WTC11 (cell line): ENCODE measurements at regions not wholly inside any gene's neighbourhood (a gene's known extent, or its start where the extent isn't known, plus 50 kb on each side); places are given as distances from the start of the nearest gene placed in this dataset.

Experiments
- ATAC-seq: fragments of 200-7000 bp; cut with Tn5 transposase; 2 replicates; pipeline ENCODE4 v1.10.0; 2021; ENCODE audit warnings: mild to moderate bottlenecking, moderate library complexity
- CTCF ChIA-PET: fragments of 300-600 bp; sonication (Branson Sonifier 250); formaldehyde crosslinking; loops from one replicate; lab custom pipeline; 2021; ENCODE audit warnings: antibody characterized with exemption; lab: Charles Lee
- POLR2A ChIA-PET: fragments of 350-600 bp; sonication (Branson Sonifier 250); formaldehyde crosslinking; loops from one replicate; lab custom pipeline; 2021; ENCODE audit warnings: antibody characterized with exemption; lab: Charles Lee
- DNase-seq: peaks from one replicate; pipeline ENCODE4 v3.0.0; 2021; ENCODE audit warnings: low spot score
- H3K27ac Mint-ChIP-seq: 2 replicates; pipeline ENCODE4 v1.8.0; 2021; ENCODE audit warnings: mixed read lengths
- H3K27me3 Mint-ChIP-seq: 2 replicates; pipeline ENCODE4 v1.8.0; 2021; ENCODE audit warnings: low read depth, mild to moderate bottlenecking, moderate library complexity, mixed read lengths
- H3K36me3 Mint-ChIP-seq: 2 replicates; pipeline ENCODE4 v1.8.0; 2021; ENCODE audit warnings: mixed read lengths
- H3K4me1 Mint-ChIP-seq: 2 replicates; pipeline ENCODE4 v1.8.0; 2022; ENCODE audit warnings: mixed read lengths
- H3K4me3 Mint-ChIP-seq: 2 replicates; pipeline ENCODE4 v1.8.0; 2021; ENCODE audit warnings: mild to moderate bottlenecking, moderate library complexity, mixed read lengths
- H3K9me3 Mint-ChIP-seq: 2 replicates; pipeline ENCODE4 v1.8.0; 2021; ENCODE audit warnings: mixed read lengths
- ATF1 ChIP-seq: sonication (generic); formaldehyde crosslinking; IDR thresholded peaks from 2 replicates; pipeline ENCODE4 v1.8.1; 2023; ENCODE audit warnings: mild to moderate bottlenecking, moderate library complexity, missing genetic modification reagents
- ESRRA ChIP-seq: sonication (generic); formaldehyde crosslinking; IDR thresholded peaks from 2 replicates; pipeline ENCODE4 v1.8.1; 2022; ENCODE audit warnings: mild to moderate bottlenecking, missing genetic modification reagents, borderline replicate concordance
- ETV6 ChIP-seq: sonication (generic); formaldehyde crosslinking; IDR thresholded peaks from 2 replicates; pipeline ENCODE4 v1.8.1; 2022; ENCODE audit warnings: mild to moderate bottlenecking, missing genetic modification reagents
- NFATC4 ChIP-seq: fragments of 250-450 bp; sonication (Bioruptor Pico); IDR thresholded peaks from 2 replicates; pipeline ENCODE4 v1.9.0; 2021; ENCODE audit warnings: mild to moderate bottlenecking
- NFE2L1 ChIP-seq: sonication (generic); formaldehyde crosslinking; IDR thresholded peaks from 2 replicates; pipeline ENCODE4 v1.8.1; 2023; ENCODE audit warnings: missing genetic modification reagents
- NFYB ChIP-seq: sonication (generic); formaldehyde crosslinking; conservative IDR thresholded peaks from 2 replicates; pipeline ENCODE4 v1.8.0; 2022; ENCODE audit warnings: low read depth, missing genetic modification reagents
- PRRX2 ChIP-seq: fragments of 250-450 bp; sonication (Bioruptor Pico); IDR thresholded peaks from 2 replicates; pipeline ENCODE4 v1.8.0; 2021; ENCODE audit warnings: mild to moderate bottlenecking
- RORB ChIP-seq: fragments of 250-450 bp; sonication (Bioruptor Pico); IDR thresholded peaks from 2 replicates; pipeline ENCODE4 v1.9.0; 2021; ENCODE audit warnings: mild to moderate bottlenecking
- ZBTB21 ChIP-seq: sonication (generic); formaldehyde crosslinking; IDR thresholded peaks from 2 replicates; pipeline ENCODE4 v1.8.1; 2023; ENCODE audit warnings: mild to moderate bottlenecking, missing genetic modification reagents, borderline replicate concordance
- ZNF121 ChIP-seq: sonication (generic); formaldehyde crosslinking; IDR thresholded peaks from 2 replicates; pipeline ENCODE4 v1.8.0; 2023; ENCODE audit warnings: missing genetic modification reagents
- ZNF219 ChIP-seq: sonication (generic); formaldehyde crosslinking; IDR thresholded peaks from 2 replicates; pipeline ENCODE4 v1.8.0; 2023; ENCODE audit warnings: missing genetic modification reagents, mild to moderate bottlenecking, borderline replicate concordance
- ZNF232 ChIP-seq: sonication (generic); formaldehyde crosslinking; IDR thresholded peaks from 2 replicates; pipeline ENCODE4 v1.8.0; 2022; ENCODE audit warnings: mild to moderate bottlenecking, missing genetic modification reagents
- ZNF317 ChIP-seq: sonication (generic); formaldehyde crosslinking; IDR thresholded peaks from 2 replicates; pipeline ENCODE4 v1.8.1; 2023; ENCODE audit warnings: low read depth, mild to moderate bottlenecking, moderate library complexity, missing genetic modification reagents, borderline replicate concordance
- TF ChIP-seq, protein P1 (sequence below): fragments of 250-450 bp; sonication (Bioruptor Pico); conservative IDR thresholded peaks from 2 replicates; pipeline ENCODE4 v1.9.0; 2021; ENCODE audit warnings: mild to moderate bottlenecking
- TF ChIP-seq, protein P2 (sequence below): sonication (generic); formaldehyde crosslinking; IDR thresholded peaks from 2 replicates; pipeline ENCODE4 v1.8.0; 2022; ENCODE audit warnings: mild to moderate bottlenecking, missing genetic modification reagents
- TF ChIP-seq, protein P3 (sequence below): sonication (generic); formaldehyde crosslinking; IDR thresholded peaks from 2 replicates; pipeline ENCODE4 v1.8.1; 2023; ENCODE audit warnings: mild to moderate bottlenecking, missing genetic modification reagents, borderline replicate concordance
- TF ChIP-seq, protein P4 (sequence below): sonication (generic); formaldehyde crosslinking; IDR thresholded peaks from 2 replicates; pipeline ENCODE4 v1.8.0; 2022; ENCODE audit warnings: mild to moderate bottlenecking, missing genetic modification reagents
- TF ChIP-seq, protein P5 (sequence below): fragments of 250-450 bp; sonication (Bioruptor Pico); IDR thresholded peaks from 2 replicates; pipeline ENCODE4 v2.1.2; 2022; ENCODE audit warnings: mild to moderate bottlenecking, moderate library complexity
- TF ChIP-seq, protein P6 (sequence below): sonication (generic); formaldehyde crosslinking; IDR thresholded peaks from 2 replicates; pipeline ENCODE4 v1.8.0; 2022; ENCODE audit warnings: mild to moderate bottlenecking, missing genetic modification reagents
- TF ChIP-seq, protein P7 (sequence below): sonication (generic); formaldehyde crosslinking; IDR thresholded peaks from 2 replicates; pipeline ENCODE4 v1.8.1; 2023; ENCODE audit warnings: mild to moderate bottlenecking, missing genetic modification reagents

DNA sequence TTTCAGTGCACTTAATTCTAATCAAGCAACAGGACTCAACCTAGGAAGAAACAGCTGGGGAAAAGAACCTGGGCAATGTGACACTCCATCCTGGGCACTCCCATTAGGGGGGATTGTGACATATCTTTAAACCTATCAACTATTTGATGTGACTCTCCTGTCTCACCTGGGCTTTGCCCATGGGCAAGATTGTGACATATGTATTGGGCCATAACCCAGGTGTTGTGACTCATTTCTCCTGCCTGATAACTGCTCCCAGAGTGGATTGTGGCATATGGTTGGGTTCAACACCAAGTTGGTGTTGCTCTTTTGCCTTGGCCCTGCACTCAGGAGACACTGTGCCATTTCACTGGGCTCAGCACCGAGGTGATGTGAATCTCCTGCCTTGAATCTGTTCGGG lies 82.6 kb downstream of the ZNF723 start:
- ATAC-seq (no peak), DNase-seq (no peak)
- Mint-ChIP-seq H3K36me3 (peaks cover 52% of the 10 kb centered on the region), H3K27ac (no peak overlapping the region), H3K9me3 (peaks cover 80% of the 10 kb centered on the region), H3K27me3 (peaks cover 3% of the 10 kb centered on the region), H3K4me1 (no peaks in the 10 kb centered on the region), H3K4me3 (no peak overlapping the region)
- CTCF ChIA-PET, result no interaction called here
- POLR2A ChIA-PET, result no interaction called here
- TF ChIP-seq NFYB (CRISPR knock-in tag) (no peak), ZNF317 (no peak), RORB (CRISPR knock-in tag) (no peak), ATF1 (CRISPR knock-in tag) (no peak), NFATC4 (CRISPR knock-in tag) (no peak), ZNF232 (CRISPR knock-in tag) (no peak), ETV6 (CRISPR knock-in tag) (no peak), ZNF121 (CRISPR knock-in tag) (no peak), ESRRA (CRISPR knock-in tag) (no peak), ZNF219 (CRISPR knock-in tag) (no peak), PRRX2 (CRISPR knock-in tag) (no peak), NFE2L1 (CRISPR knock-in tag) (no peak), ZBTB21 (CRISPR knock-in tag) (no peak)
- TF ChIP-seq, protein P1, sequence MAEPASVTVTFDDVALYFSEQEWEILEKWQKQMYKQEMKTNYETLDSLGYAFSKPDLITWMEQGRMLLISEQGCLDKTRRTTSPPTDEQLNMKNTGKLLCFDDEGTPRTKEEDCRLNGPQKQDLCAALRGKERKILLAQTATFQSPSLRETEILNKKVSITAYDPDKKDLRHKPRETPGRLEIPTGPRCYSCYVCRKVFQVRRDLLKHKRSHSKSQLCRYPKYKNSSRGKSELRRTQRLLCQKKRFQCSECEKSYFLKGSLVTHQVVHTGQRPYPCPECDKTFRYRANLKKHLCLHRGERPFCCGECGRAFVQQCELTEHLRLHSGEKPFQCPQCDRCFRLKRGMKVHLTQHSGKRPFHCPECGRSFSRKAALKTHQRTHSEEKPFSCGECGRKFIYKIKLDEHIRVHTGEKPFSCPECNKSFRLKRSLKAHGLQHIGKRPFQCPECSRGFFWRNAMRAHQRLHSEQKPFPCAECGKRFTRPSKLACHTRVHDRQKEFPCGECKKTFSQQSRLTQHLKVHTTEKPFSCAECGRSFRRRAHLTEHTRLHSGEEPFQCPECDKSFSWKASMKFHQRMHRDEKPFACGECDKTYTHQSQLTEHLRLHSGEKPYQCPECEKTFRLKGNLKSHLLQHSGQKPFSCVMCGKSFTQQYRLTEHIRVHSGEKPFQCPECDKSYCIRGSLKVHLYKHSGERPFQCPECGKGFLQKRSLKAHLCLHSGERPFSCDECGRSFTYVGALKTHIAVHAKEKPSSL, result no peak
- TF ChIP-seq, protein P2, sequence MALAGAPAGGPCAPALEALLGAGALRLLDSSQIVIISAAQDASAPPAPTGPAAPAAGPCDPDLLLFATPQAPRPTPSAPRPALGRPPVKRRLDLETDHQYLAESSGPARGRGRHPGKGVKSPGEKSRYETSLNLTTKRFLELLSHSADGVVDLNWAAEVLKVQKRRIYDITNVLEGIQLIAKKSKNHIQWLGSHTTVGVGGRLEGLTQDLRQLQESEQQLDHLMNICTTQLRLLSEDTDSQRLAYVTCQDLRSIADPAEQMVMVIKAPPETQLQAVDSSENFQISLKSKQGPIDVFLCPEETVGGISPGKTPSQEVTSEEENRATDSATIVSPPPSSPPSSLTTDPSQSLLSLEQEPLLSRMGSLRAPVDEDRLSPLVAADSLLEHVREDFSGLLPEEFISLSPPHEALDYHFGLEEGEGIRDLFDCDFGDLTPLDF (CRISPR knock-in tag), result no peak
- TF ChIP-seq, protein P3, sequence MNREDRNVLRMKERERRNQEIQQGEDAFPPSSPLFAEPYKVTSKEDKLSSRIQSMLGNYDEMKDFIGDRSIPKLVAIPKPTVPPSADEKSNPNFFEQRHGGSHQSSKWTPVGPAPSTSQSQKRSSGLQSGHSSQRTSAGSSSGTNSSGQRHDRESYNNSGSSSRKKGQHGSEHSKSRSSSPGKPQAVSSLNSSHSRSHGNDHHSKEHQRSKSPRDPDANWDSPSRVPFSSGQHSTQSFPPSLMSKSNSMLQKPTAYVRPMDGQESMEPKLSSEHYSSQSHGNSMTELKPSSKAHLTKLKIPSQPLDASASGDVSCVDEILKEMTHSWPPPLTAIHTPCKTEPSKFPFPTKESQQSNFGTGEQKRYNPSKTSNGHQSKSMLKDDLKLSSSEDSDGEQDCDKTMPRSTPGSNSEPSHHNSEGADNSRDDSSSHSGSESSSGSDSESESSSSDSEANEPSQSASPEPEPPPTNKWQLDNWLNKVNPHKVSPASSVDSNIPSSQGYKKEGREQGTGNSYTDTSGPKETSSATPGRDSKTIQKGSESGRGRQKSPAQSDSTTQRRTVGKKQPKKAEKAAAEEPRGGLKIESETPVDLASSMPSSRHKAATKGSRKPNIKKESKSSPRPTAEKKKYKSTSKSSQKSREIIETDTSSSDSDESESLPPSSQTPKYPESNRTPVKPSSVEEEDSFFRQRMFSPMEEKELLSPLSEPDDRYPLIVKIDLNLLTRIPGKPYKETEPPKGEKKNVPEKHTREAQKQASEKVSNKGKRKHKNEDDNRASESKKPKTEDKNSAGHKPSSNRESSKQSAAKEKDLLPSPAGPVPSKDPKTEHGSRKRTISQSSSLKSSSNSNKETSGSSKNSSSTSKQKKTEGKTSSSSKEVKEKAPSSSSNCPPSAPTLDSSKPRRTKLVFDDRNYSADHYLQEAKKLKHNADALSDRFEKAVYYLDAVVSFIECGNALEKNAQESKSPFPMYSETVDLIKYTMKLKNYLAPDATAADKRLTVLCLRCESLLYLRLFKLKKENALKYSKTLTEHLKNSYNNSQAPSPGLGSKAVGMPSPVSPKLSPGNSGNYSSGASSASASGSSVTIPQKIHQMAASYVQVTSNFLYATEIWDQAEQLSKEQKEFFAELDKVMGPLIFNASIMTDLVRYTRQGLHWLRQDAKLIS, result no peak
- TF ChIP-seq, protein P4, sequence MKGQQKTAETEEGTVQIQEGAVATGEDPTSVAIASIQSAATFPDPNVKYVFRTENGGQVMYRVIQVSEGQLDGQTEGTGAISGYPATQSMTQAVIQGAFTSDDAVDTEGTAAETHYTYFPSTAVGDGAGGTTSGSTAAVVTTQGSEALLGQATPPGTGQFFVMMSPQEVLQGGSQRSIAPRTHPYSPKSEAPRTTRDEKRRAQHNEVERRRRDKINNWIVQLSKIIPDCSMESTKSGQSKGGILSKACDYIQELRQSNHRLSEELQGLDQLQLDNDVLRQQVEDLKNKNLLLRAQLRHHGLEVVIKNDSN (CRISPR knock-in tag), result no peak
- TF ChIP-seq, protein P5, sequence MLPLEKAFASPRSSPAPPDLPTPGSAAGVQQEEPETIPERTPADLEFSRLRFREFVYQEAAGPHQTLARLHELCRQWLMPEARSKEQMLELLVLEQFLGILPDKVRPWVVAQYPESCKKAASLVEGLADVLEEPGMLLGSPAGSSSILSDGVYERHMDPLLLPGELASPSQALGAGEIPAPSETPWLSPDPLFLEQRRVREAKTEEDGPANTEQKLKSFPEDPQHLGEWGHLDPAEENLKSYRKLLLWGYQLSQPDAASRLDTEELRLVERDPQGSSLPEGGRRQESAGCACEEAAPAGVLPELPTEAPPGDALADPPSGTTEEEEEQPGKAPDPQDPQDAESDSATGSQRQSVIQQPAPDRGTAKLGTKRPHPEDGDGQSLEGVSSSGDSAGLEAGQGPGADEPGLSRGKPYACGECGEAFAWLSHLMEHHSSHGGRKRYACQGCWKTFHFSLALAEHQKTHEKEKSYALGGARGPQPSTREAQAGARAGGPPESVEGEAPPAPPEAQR, result no peak
- TF ChIP-seq, protein P6, sequence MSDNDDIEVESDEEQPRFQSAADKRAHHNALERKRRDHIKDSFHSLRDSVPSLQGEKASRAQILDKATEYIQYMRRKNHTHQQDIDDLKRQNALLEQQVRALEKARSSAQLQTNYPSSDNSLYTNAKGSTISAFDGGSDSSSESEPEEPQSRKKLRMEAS (CRISPR knock-in tag), result no peak
- TF ChIP-seq, protein P7, sequence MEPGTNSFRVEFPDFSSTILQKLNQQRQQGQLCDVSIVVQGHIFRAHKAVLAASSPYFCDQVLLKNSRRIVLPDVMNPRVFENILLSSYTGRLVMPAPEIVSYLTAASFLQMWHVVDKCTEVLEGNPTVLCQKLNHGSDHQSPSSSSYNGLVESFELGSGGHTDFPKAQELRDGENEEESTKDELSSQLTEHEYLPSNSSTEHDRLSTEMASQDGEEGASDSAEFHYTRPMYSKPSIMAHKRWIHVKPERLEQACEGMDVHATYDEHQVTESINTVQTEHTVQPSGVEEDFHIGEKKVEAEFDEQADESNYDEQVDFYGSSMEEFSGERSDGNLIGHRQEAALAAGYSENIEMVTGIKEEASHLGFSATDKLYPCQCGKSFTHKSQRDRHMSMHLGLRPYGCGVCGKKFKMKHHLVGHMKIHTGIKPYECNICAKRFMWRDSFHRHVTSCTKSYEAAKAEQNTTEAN (CRISPR knock-in tag), result no peak
